Stimulated activated CD4-positive, alpha-beta T cell treated with anti-CD3 and anti-CD28 coated beads, Interleukin-1b, Interleukin-23, amount 100 ng/mL, for 48 hours (primary cell): ENCODE measurements at regions not wholly inside any gene's neighbourhood (a gene's known extent, or its start where the extent isn't known, plus 50 kb on each side); places are given as distances from the start of the nearest gene placed in this dataset.
"Not testable (repeated sequence)": the region's sequence is repeated elsewhere in the genome, so short reads cannot be mapped to it uniquely, and the experiment has no call there.

Source experiments
- DNase-seq: peaks from one replicate; pipeline ENCODE4 v3.0.0-alpha.2; 2020

- DNase-seq, result no peak
These were observed 1370.1 kb upstream of the RAG2 start for GRCh38 chr11:37968148-37968547.

- DNase-seq, result no peak
These were observed 1369.6 kb upstream of the RAG2 start for GRCh38 chr11:37967635-37968034.

GRCh38 chr11:37963440-37963839 lies 1365.4 kb upstream of the RAG2 start:
- DNase-seq, result no peak

GRCh38 chr11:37957717-37958116 lies 1359.7 kb upstream of the RAG2 start:
- no peak for DNase-seq

GRCh38 chr11:37951996-37952395 lies 1354.0 kb upstream of the RAG2 start:
- DNase-seq, result no peak

- DNase-seq, result no peak
These were observed 1350.2 kb upstream of the RAG2 start for GRCh38 chr11:37948258-37948657.

- no peak for DNase-seq
These were observed 1349.8 kb upstream of the RAG2 start for GRCh38 chr11:37947821-37948220.

GRCh38 chr11:37946155-37946766 lies 1348.2 kb upstream of the RAG2 start:
- no peak for DNase-seq

- DNase-seq, result no peak
These were observed 1344.0 kb upstream of the RAG2 start for GRCh38 chr11:37942081-37942480.

- DNase-seq, result no peak
These were observed 1331.1 kb upstream of the RAG2 start for GRCh38 chr11:37929100-37929653.

- no peak for DNase-seq
These were observed 1328.7 kb upstream of the RAG2 start for GRCh38 chr11:37926772-37927171.

GRCh38 chr11:37916331-37916730 lies 1318.3 kb upstream of the RAG2 start:
- no peak for DNase-seq

- DNase-seq, result no peak
These were observed 1316.8 kb upstream of the RAG2 start for GRCh38 chr11:37914859-37915258.

GRCh38 chr11:37908219-37908548 lies 1310.1 kb upstream of the RAG2 start:
- no peak for DNase-seq

GRCh38 chr11:37907436-37908218 lies 1309.6 kb upstream of the RAG2 start:
- no peak for DNase-seq

GRCh38 chr11:37905707-37906417 lies 1307.8 kb upstream of the RAG2 start:
- DNase-seq, result no peak

GRCh38 chr11:37896016-37896415 lies 1298.0 kb upstream of the RAG2 start:
- DNase-seq, result no peak

- DNase-seq, result no peak
These were observed 1283.7 kb upstream of the RAG2 start for GRCh38 chr11:37881741-37882140.

GRCh38 chr11:37861671-37862070 lies 1263.6 kb upstream of the RAG2 start:
- DNase-seq, result no peak

- DNase-seq, result not testable (repeated sequence)
These were observed 1260.9 kb upstream of the RAG2 start for GRCh38 chr11:37858806-37859537.

GRCh38 chr11:37858398-37858797 lies 1260.4 kb upstream of the RAG2 start:
- DNase-seq, result no peak

- no peak for DNase-seq
These were observed 1259.7 kb upstream of the RAG2 start for GRCh38 chr11:37857726-37858125.

- DNase-seq, result no peak
These were observed 1251.7 kb upstream of the RAG2 start for GRCh38 chr11:37849706-37850105.
